SH-SY5Y (cell line): ENCODE measurements at regions not wholly inside any gene's neighbourhood (a gene's known extent, or its start where the extent isn't known, plus 50 kb on each side); places are given as distances from the start of the nearest gene placed in this dataset.

Source experiments
- GATA2 ChIP-seq: IDR thresholded peaks from 2 replicates; pipeline ENCODE4 v1.6.1; 2011; ENCODE audit warnings: mild to moderate bottlenecking, low read depth, low read length
- GATA3 ChIP-seq: IDR thresholded peaks from 2 replicates; pipeline ENCODE4 v1.6.1; 2011; ENCODE audit warnings: low read depth, mild to moderate bottlenecking, low read length, moderate library complexity

DNA sequence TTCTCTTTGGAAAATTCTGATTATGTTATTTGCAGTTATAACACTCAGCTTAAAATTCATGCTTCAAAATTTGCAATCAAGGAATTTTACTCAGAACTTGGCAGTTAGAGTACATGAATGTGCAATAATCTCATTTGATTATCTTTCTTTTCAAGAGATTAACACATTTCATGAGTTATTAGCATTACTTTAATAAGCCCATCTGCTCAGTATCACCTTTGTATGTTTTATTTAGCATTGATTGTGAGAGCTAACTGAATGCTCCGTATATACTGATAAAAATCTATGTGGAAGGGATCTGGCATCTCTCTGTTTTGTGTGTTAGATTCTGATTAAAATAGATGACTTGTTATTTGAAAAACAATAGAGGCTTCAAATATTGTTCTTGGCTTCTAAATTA is 55.6 kb upstream of the CPNE8 start:
- no peak for TF ChIP-seq GATA2
- TF ChIP-seq GATA3, result peak; percentile 81
